DND-41 (cell line): ENCODE measurements at regions not wholly inside any gene's neighbourhood (a gene's known extent, or its start where the extent isn't known, plus 50 kb on each side); places are given as distances from the start of the nearest gene placed in this dataset.

Source experiments
- CTCF ChIP-seq: IDR thresholded peaks from 2 replicates; pipeline ENCODE4 v1.5.1; 2012; ENCODE audit warnings: borderline replicate concordance, low read length, moderate library complexity, mild to moderate bottlenecking; ENCODE audit not compliant: poor library complexity, severe bottlenecking; ENCODE audit errors: extremely low read depth
- EZH2 ChIP-seq: IDR thresholded peaks from 3 replicates; pipeline ENCODE4 v1.6.1; 2012; ENCODE audit warnings: borderline replicate concordance, low read depth, mild to moderate bottlenecking, moderate library complexity, low read length, inconsistent platforms; ENCODE audit not compliant: severe bottlenecking

- no peak for TF ChIP-seq CTCF
- no peak for TF ChIP-seq EZH2
Measured at GRCh38 chr12:47570151-47570550, 135.7 kb downstream of the RPAP3 start.
